ENCODE measurements at regions not wholly inside any gene's neighbourhood (a gene's known extent, or its start where the extent isn't known, plus 50 kb on each side); places are given as distances from the start of the nearest gene placed in this dataset.

- TF ChIP-seq, protein P1, sequence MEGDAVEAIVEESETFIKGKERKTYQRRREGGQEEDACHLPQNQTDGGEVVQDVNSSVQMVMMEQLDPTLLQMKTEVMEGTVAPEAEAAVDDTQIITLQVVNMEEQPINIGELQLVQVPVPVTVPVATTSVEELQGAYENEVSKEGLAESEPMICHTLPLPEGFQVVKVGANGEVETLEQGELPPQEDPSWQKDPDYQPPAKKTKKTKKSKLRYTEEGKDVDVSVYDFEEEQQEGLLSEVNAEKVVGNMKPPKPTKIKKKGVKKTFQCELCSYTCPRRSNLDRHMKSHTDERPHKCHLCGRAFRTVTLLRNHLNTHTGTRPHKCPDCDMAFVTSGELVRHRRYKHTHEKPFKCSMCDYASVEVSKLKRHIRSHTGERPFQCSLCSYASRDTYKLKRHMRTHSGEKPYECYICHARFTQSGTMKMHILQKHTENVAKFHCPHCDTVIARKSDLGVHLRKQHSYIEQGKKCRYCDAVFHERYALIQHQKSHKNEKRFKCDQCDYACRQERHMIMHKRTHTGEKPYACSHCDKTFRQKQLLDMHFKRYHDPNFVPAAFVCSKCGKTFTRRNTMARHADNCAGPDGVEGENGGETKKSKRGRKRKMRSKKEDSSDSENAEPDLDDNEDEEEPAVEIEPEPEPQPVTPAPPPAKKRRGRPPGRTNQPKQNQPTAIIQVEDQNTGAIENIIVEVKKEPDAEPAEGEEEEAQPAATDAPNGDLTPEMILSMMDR (IDR thresholded peaks at IDR 0.05), result no peak
- no peak for TF ChIP-seq POLR2A (IDR thresholded peaks at IDR 0.05)
Observed at GRCh38 chrX:142312591-142312990, 107.5 kb upstream of the MAGEC2 start.
